Ovary (tissue), 3 donors: ENCODE measurements at regions not wholly inside any gene's neighbourhood (a gene's known extent, or its start where the extent isn't known, plus 50 kb on each side); places are given as distances from the start of the nearest gene placed in this dataset.
A peak's percentile ranks its signal among the peaks of the same experiment; 100 is the strongest.

Source experiments
- CTCF ChIP-seq, 3 donors: fragments of 450-650 bp in 2 of 3; fragments of 200-600 bp in 1 of 3; IDR thresholded peaks; one replicate each; pipeline versions ENCODE4 v1.5.1 to v1.8.0; 2016 to 2022; ENCODE audit warnings: antibody characterized with exemption in 3 of 3, mild to moderate bottlenecking in 1 of 3
- EP300 ChIP-seq: sonication (generic); formaldehyde crosslinking; IDR thresholded peaks from one replicate; pipeline ENCODE4 v1.6.1; 2017; ENCODE audit warnings: antibody characterized with exemption
- POLR2A ChIP-seq: fragments of 450-650 bp; IDR thresholded peaks from one replicate; pipeline ENCODE4 v1.6.1; 2017; ENCODE audit warnings: antibody characterized with exemption, mild to moderate bottlenecking, moderate library complexity
- donor health status: DM: no; HTN: no; CAD: no.

GRCh38 chr2:217250013-217250524 lies 390.2 kb upstream of the TNP1 start:
- no peak for TF ChIP-seq CTCF (IDR thresholded peaks at IDR 0.05)
- no peak for TF ChIP-seq POLR2A
- TF ChIP-seq EP300: peak; percentile 95
